Endometrial microvascular endothelial cells (primary cell): ENCODE measurements at regions not wholly inside any gene's neighbourhood (a gene's known extent, or its start where the extent isn't known, plus 50 kb on each side); places are given as distances from the start of the nearest gene placed in this dataset.
"Not testable (repeated sequence)": the region's sequence is repeated elsewhere in the genome, so short reads cannot be mapped to it uniquely, and the experiment has no call there.

Experiments
- in situ Hi-C: cut with HindIII; loops from 2 replicates; pipeline ENCODE4 v1.10.0; 2017; ENCODE audit warnings: low sequenced_read_pairs, low pct_unique_long_range_greater_than_20kb; ENCODE audit errors: inconsistent ontology term

- in situ Hi-C loops: no loop called here
Measured at GRCh38 chr16:17744921-17745572, 274.3 kb upstream of the XYLT1 start.

GRCh38 chr16:17743578-17743977 lies 272.8 kb upstream of the XYLT1 start:
- in situ Hi-C loops: no loop called here

- in situ Hi-C loops: no loop called here
Measured at GRCh38 chr16:17743158-17743557, 272.4 kb upstream of the XYLT1 start.

- in situ Hi-C loops: not testable (repeated sequence)
Measured at GRCh38 chr16:17735099-17735498, 264.3 kb upstream of the XYLT1 start.

- in situ Hi-C loops: no loop called here
Measured at GRCh38 chr16:17729820-17730219, 259.1 kb upstream of the XYLT1 start.

GRCh38 chr16:17728196-17728595 lies 257.4 kb upstream of the XYLT1 start:
- in situ Hi-C loops: no loop called here

GRCh38 chr16:17724242-17724898 lies 253.6 kb upstream of the XYLT1 start:
- in situ Hi-C loops: no loop called here

- in situ Hi-C loops: no loop called here
Measured at GRCh38 chr16:17723531-17724134, 252.9 kb upstream of the XYLT1 start.

- in situ Hi-C loops: no loop called here
Measured at GRCh38 chr16:17718495-17718894, 247.7 kb upstream of the XYLT1 start.

- in situ Hi-C loops: no loop called here
Measured at GRCh38 chr16:17705847-17706246, 235.1 kb upstream of the XYLT1 start.

GRCh38 chr16:17696616-17697015 lies 225.9 kb upstream of the XYLT1 start:
- in situ Hi-C loops: loop anchor here (25.0 kb wide), 1 partner anchor 91 kb away; no protein-coding TSS in a partner anchor

GRCh38 chr16:17692484-17692883 lies 221.7 kb upstream of the XYLT1 start:
- in situ Hi-C loops: loop anchor here (25.0 kb wide), 1 partner anchor 95 kb away; no protein-coding TSS in a partner anchor

- in situ Hi-C loops: loop anchor here (25.0 kb wide), 1 partner anchor 95 kb away; no protein-coding TSS in a partner anchor
Measured at GRCh38 chr16:17691899-17692176, 221.1 kb upstream of the XYLT1 start.

GRCh38 chr16:17691106-17691898 lies 220.5 kb upstream of the XYLT1 start:
- in situ Hi-C loops: loop anchor here (25.0 kb wide), 1 partner anchor 96 kb away; no protein-coding TSS in a partner anchor

- in situ Hi-C loops: loop anchor here (25.0 kb wide), 1 partner anchor 102 kb away; no protein-coding TSS in a partner anchor
Measured at GRCh38 chr16:17685447-17685846, 214.7 kb upstream of the XYLT1 start.

GRCh38 chr16:17683281-17683680 lies 212.5 kb upstream of the XYLT1 start:
- in situ Hi-C loops: loop anchor here (25.0 kb wide), 1 partner anchor 104 kb away; no protein-coding TSS in a partner anchor

GRCh38 chr16:17676171-17676570 lies 205.4 kb upstream of the XYLT1 start:
- in situ Hi-C loops: loop anchor here (25.0 kb wide), 1 partner anchor 111 kb away; no protein-coding TSS in a partner anchor

- in situ Hi-C loops: no loop called here
Measured at GRCh38 chr16:17668386-17668785, 197.6 kb upstream of the XYLT1 start.

- in situ Hi-C loops: no loop called here
Measured at GRCh38 chr16:17666293-17666692, 195.5 kb upstream of the XYLT1 start.
